Neural cell (in vitro differentiated cells): ENCODE measurements at regions not wholly inside any gene's neighbourhood (a gene's known extent, or its start where the extent isn't known, plus 50 kb on each side); places are given as distances from the start of the nearest gene placed in this dataset.

Experiments used
- EP300 ChIP-seq: fragments of 450-650 bp; conservative IDR thresholded peaks from 2 replicates; pipeline ENCODE4 v1.6.1; 2014; ENCODE audit warnings: antibody characterized with exemption, mild to moderate bottlenecking, moderate library complexity; ENCODE audit not compliant: poor library complexity, severe bottlenecking
- EZH2 ChIP-seq: fragments of 200-600, 300-800 bp; shearing (Covaris generic), sonication (generic); IDR thresholded peaks from 2 replicates; pipeline ENCODE4 v1.6.1; 2014; ENCODE audit warnings: antibody characterized with exemption, low read length, borderline replicate concordance, mild to moderate bottlenecking; ENCODE audit not compliant: insufficient read depth, poor library complexity, severe bottlenecking
- MXI1 ChIP-seq: fragments of 450-650 bp; conservative IDR thresholded peaks from 2 replicates; pipeline ENCODE4 v1.6.1; 2014; ENCODE audit warnings: antibody characterized with exemption, mild to moderate bottlenecking; ENCODE audit not compliant: poor library complexity, severe bottlenecking
- RAD21 ChIP-seq: fragments of 450-650 bp; conservative IDR thresholded peaks from 2 replicates; pipeline ENCODE4 v1.6.1; 2014; ENCODE audit warnings: antibody characterized with exemption, mild to moderate bottlenecking, moderate library complexity
- REST ChIP-seq: IDR thresholded peaks from 2 replicates; pipeline ENCODE4 v1.6.1; 2012; ENCODE audit warnings: borderline replicate concordance
- TF ChIP-seq, protein P1 (sequence below): fragments of 450-650 bp; IDR thresholded peaks from 2 replicates; pipeline ENCODE4 v1.5.1; 2014; ENCODE audit warnings: antibody characterized with exemption, mild to moderate bottlenecking, moderate library complexity; ENCODE audit not compliant: poor library complexity, severe bottlenecking

GRCh38 chr5:155116456-155117251, 103.1 kb downstream of the KIF4B start:
- no peak for TF ChIP-seq MXI1
- TF ChIP-seq RAD21 = no peak
- TF ChIP-seq, protein P1, sequence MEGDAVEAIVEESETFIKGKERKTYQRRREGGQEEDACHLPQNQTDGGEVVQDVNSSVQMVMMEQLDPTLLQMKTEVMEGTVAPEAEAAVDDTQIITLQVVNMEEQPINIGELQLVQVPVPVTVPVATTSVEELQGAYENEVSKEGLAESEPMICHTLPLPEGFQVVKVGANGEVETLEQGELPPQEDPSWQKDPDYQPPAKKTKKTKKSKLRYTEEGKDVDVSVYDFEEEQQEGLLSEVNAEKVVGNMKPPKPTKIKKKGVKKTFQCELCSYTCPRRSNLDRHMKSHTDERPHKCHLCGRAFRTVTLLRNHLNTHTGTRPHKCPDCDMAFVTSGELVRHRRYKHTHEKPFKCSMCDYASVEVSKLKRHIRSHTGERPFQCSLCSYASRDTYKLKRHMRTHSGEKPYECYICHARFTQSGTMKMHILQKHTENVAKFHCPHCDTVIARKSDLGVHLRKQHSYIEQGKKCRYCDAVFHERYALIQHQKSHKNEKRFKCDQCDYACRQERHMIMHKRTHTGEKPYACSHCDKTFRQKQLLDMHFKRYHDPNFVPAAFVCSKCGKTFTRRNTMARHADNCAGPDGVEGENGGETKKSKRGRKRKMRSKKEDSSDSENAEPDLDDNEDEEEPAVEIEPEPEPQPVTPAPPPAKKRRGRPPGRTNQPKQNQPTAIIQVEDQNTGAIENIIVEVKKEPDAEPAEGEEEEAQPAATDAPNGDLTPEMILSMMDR = no peak
- TF ChIP-seq EZH2 = no peak
- TF ChIP-seq EP300 = no peak
- no peak for TF ChIP-seq REST
